ENCODE measurements at regions not wholly inside any gene's neighbourhood (a gene's known extent, or its start where the extent isn't known, plus 50 kb on each side); places are given as distances from the start of the nearest gene placed in this dataset.
"Not testable (repeated sequence)": the region's sequence is repeated elsewhere in the genome, so short reads cannot be mapped to it uniquely, and the experiment has no call there.

DNA sequence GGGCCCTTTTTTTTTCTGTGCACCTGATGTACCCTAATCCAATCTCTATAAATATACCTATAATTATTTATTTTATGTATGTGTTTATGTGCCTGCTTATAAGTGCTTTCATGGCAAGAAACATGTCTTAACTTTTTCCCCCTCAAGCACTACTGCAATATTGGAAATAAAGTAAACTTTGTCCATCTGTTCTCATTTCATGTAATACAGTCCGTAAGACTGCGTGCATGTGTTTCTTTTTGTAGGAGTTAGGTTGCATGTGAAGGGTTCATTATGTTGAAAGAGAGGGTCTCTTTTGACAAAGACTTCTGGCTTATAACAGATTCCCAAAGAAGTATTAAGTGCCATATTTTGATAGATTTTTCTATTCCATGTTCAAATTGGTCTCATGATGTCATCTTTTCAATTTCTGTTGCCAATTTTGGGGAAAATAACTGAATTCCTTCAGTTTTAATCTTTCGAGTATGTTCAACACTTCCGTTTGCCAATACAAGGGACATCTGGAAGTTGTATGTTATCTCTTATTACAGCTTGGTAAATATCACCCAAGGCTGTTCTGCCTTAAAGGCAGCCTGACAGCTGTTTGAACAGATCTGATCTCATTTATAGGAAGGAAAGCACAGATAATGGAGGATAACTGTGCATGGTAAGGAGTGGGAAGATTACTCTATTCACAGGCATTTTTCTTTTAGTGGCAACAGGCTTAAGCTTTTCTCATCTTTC is 273.1 kb upstream of the SGO1 start:
- no peak for DNase-seq
- Mint-ChIP-seq H3K4me3 (no peak overlapping the region), H3K4me1 (ENCODE audit: low read depth) (no peaks in the 10 kb centered on the region), H3K9me3 (peaks cover 38% of the 10 kb centered on the region), H3K36me3 (ENCODE audit: low read depth) (no peaks in the 10 kb centered on the region), H3K27me3 (no peaks in the 10 kb centered on the region), H3K27ac (no peak overlapping the region)

DNA sequence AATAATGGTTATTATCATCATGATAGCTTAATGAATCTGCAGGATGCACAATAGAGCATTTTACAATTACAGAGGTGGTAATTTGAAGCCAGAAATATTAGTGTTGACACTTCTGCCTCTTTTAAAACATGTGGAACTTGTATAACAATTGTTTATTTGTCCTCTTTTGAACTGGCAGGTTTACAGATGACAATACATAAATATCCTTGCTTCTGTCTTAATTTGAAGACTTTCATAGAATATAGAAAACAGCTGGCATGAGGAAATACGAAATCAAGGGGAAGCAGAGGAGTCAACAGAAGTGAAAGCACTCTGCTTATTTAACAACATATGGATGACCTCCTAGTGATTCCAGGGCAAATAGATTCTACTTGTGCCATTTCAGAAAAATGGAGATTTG is 270.5 kb upstream of the SGO1 start:
- H3K27ac Mint-ChIP-seq, result no peak overlapping the region
- peaks cover 48% of the 10 kb centered on the region for H3K9me3 Mint-ChIP-seq
- no peak overlapping the region for H3K4me3 Mint-ChIP-seq
- H3K27me3 Mint-ChIP-seq, result no peaks in the 10 kb centered on the region
- no peak for DNase-seq
- H3K36me3 Mint-ChIP-seq (ENCODE audit: low read depth), result no peaks in the 10 kb centered on the region
- no peaks in the 10 kb centered on the region for H3K4me1 Mint-ChIP-seq (ENCODE audit: low read depth)

GRCh38 chr3:20451170-20451569 is 265.2 kb upstream of the SGO1 start:
- H3K4me1 Mint-ChIP-seq (ENCODE audit: low read depth), result no peaks in the 10 kb centered on the region
- no peaks in the 10 kb centered on the region for H3K27me3 Mint-ChIP-seq
- no peak overlapping the region for H3K4me3 Mint-ChIP-seq
- no peak for DNase-seq
- H3K36me3 Mint-ChIP-seq (ENCODE audit: low read depth), result no peaks in the 10 kb centered on the region
- peaks cover 28% of the 10 kb centered on the region for H3K9me3 Mint-ChIP-seq
- H3K27ac Mint-ChIP-seq, result no peak overlapping the region

- H3K27ac Mint-ChIP-seq, result no peak overlapping the region
- peaks cover 27% of the 10 kb centered on the region for H3K9me3 Mint-ChIP-seq
- H3K4me3 Mint-ChIP-seq, result no peak overlapping the region
- H3K36me3 Mint-ChIP-seq (ENCODE audit: low read depth), result no peaks in the 10 kb centered on the region
- DNase-seq, result no peak
- H3K4me1 Mint-ChIP-seq (ENCODE audit: low read depth), result no peaks in the 10 kb centered on the region
- H3K27me3 Mint-ChIP-seq, result no peaks in the 10 kb centered on the region
Observed at GRCh38 chr3:20450611-20451010, 264.6 kb upstream of the SGO1 start.

DNA sequence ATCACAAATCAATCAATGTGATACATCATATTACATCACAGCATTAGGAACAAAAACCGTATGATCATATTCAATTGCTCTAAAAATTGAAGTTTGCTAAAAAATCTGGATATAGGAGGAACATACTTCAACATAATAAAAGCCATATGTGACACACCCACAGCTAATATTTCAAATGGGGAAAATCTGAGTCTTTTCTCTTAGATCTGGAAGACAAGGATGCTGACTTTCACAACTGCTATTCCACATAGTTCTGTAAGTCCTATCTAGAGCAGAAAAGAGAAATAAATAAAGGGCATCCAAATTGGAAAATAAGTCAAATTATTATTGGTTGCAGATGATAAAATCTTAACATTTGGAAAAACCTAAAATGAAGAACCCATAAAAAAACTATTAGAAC is 256.8 kb upstream of the SGO1 start:
- H3K36me3 Mint-ChIP-seq (ENCODE audit: low read depth), result no peaks in the 10 kb centered on the region
- no peak overlapping the region for H3K27ac Mint-ChIP-seq
- peaks cover 18% of the 10 kb centered on the region for H3K9me3 Mint-ChIP-seq
- no peak overlapping the region for H3K4me3 Mint-ChIP-seq
- H3K4me1 Mint-ChIP-seq (ENCODE audit: low read depth), result no peaks in the 10 kb centered on the region
- DNase-seq, result no peak
- H3K27me3 Mint-ChIP-seq, result no peaks in the 10 kb centered on the region

GRCh38 chr3:20427268-20427667 is 241.3 kb upstream of the SGO1 start:
- not testable (repeated sequence) for H3K4me1 Mint-ChIP-seq (ENCODE audit: low read depth); DNase-seq; H3K36me3 Mint-ChIP-seq (ENCODE audit: low read depth); H3K4me3 Mint-ChIP-seq; H3K27ac Mint-ChIP-seq; H3K27me3 Mint-ChIP-seq
- peaks cover 15% of the 10 kb centered on the region for H3K9me3 Mint-ChIP-seq

GRCh38 chr3:20425138-20425537 is 239.1 kb upstream of the SGO1 start:
- no peak overlapping the region for H3K4me3 Mint-ChIP-seq
- no peak for DNase-seq
- H3K9me3 Mint-ChIP-seq, result peaks cover 8% of the 10 kb centered on the region
- H3K4me1 Mint-ChIP-seq (ENCODE audit: low read depth), result no peaks in the 10 kb centered on the region
- H3K27me3 Mint-ChIP-seq, result no peaks in the 10 kb centered on the region
- no peaks in the 10 kb centered on the region for H3K36me3 Mint-ChIP-seq (ENCODE audit: low read depth)
- no peak overlapping the region for H3K27ac Mint-ChIP-seq

GRCh38 chr3:20424086-20424485 is 238.1 kb upstream of the SGO1 start:
- H3K36me3 Mint-ChIP-seq (ENCODE audit: low read depth), result no peaks in the 10 kb centered on the region

GRCh38 chr3:20422391-20422790 is 236.4 kb upstream of the SGO1 start:
- no peaks in the 10 kb centered on the region for H3K4me1 Mint-ChIP-seq (ENCODE audit: low read depth)
- H3K27ac Mint-ChIP-seq, result no peak overlapping the region
- H3K9me3 Mint-ChIP-seq, result peaks cover 8% of the 10 kb centered on the region
- H3K27me3 Mint-ChIP-seq, result no peaks in the 10 kb centered on the region
- no peaks in the 10 kb centered on the region for H3K36me3 Mint-ChIP-seq (ENCODE audit: low read depth)
- no peak for DNase-seq
- H3K4me3 Mint-ChIP-seq, result no peak overlapping the region

More at GRCh38 chr3:20424086-20424485, 238.1 kb upstream of the SGO1 start:
- Mint-ChIP-seq H3K4me3 (no peak overlapping the region), H3K4me1 (ENCODE audit: low read depth) (no peaks in the 10 kb centered on the region), H3K27me3 (no peaks in the 10 kb centered on the region), H3K27ac (no peak overlapping the region), H3K9me3 (peaks cover 8% of the 10 kb centered on the region)
- no peak for DNase-seq

- DNase-seq, result no peak
- Mint-ChIP-seq H3K4me3 (no peak overlapping the region), H3K27me3 (no peaks in the 10 kb centered on the region)
Observed at GRCh38 chr3:20417388-20418108, 231.5 kb upstream of the SGO1 start.

GRCh38 chr3:20406611-20407011 is 220.6 kb upstream of the SGO1 start:
- DNase-seq, result no peak
- H3K36me3 Mint-ChIP-seq (ENCODE audit: low read depth), result no peaks in the 10 kb centered on the region
- H3K27ac Mint-ChIP-seq, result no peak overlapping the region
- no peaks in the 10 kb centered on the region for H3K9me3 Mint-ChIP-seq
- H3K27me3 Mint-ChIP-seq, result no peaks in the 10 kb centered on the region
- H3K4me3 Mint-ChIP-seq, result no peak overlapping the region
- H3K4me1 Mint-ChIP-seq (ENCODE audit: low read depth), result no peaks in the 10 kb centered on the region

More at GRCh38 chr3:20417388-20418108, 231.5 kb upstream of the SGO1 start:
- Mint-ChIP-seq H3K4me1 (ENCODE audit: low read depth) (no peaks in the 10 kb centered on the region), H3K27ac (no peak overlapping the region), H3K36me3 (ENCODE audit: low read depth) (no peaks in the 10 kb centered on the region), H3K9me3 (no peaks in the 10 kb centered on the region)

GRCh38 chr3:20405744-20406143 is 219.7 kb upstream of the SGO1 start:
- no peaks in the 10 kb centered on the region for H3K9me3 Mint-ChIP-seq
- no peak for DNase-seq
- no peak overlapping the region for H3K27ac Mint-ChIP-seq
- H3K4me1 Mint-ChIP-seq (ENCODE audit: low read depth), result no peaks in the 10 kb centered on the region
- no peak overlapping the region for H3K4me3 Mint-ChIP-seq
- no peaks in the 10 kb centered on the region for H3K36me3 Mint-ChIP-seq (ENCODE audit: low read depth)
- no peaks in the 10 kb centered on the region for H3K27me3 Mint-ChIP-seq

DNA sequence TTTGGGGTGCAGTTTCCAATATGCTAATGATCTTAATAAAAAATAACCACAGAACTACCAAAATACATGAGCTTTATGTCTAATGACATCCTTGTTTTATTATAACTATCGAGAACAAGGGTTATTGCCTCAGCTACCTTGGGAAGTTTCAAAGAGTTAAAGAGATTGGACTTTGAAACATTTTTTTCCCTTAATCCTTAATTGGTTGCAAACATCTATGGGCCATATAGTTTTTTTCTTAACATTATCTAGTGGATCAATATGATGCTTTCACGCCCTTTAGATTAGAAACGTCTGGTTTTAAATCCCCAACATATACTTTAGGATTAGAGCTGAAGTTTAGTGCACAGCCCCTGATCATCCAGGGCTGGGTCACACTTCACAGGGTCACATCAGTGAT is 219.2 kb upstream of the SGO1 start:
- H3K27ac Mint-ChIP-seq, result no peak overlapping the region
- H3K27me3 Mint-ChIP-seq, result no peaks in the 10 kb centered on the region
- DNase-seq, result no peak
- H3K9me3 Mint-ChIP-seq, result no peaks in the 10 kb centered on the region
- H3K4me1 Mint-ChIP-seq (ENCODE audit: low read depth), result no peaks in the 10 kb centered on the region
- no peaks in the 10 kb centered on the region for H3K36me3 Mint-ChIP-seq (ENCODE audit: low read depth)
- H3K4me3 Mint-ChIP-seq, result no peak overlapping the region

DNA sequence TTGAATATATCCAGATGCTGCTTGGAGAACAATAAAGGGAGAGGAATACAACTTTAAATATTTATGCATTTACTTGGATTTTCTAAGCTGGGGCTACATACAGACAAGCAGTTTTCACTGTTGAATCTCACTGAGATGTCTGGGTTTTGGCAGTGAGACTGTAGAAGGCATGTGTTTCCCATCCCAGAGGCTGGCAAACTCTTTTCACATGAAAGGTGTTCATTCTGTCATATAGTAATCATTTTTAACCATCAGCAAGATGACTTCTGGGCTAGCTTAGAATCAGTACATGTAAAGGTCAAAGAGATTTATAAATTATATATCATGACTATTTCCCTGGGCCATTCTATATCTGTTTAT is 218.7 kb upstream of the SGO1 start:
- Mint-ChIP-seq H3K4me3 (no peak overlapping the region), H3K27ac (no peak overlapping the region), H3K4me1 (ENCODE audit: low read depth) (no peaks in the 10 kb centered on the region), H3K9me3 (no peaks in the 10 kb centered on the region), H3K27me3 (no peaks in the 10 kb centered on the region), H3K36me3 (ENCODE audit: low read depth) (no peaks in the 10 kb centered on the region)
- DNase-seq, result no peak

- Mint-ChIP-seq H3K9me3 (no peaks in the 10 kb centered on the region), H3K4me3 (no peak overlapping the region), H3K27ac (no peak overlapping the region), H3K36me3 (ENCODE audit: low read depth) (no peaks in the 10 kb centered on the region), H3K27me3 (no peaks in the 10 kb centered on the region), H3K4me1 (ENCODE audit: low read depth) (no peaks in the 10 kb centered on the region)
- DNase-seq, result no peak
Observed at GRCh38 chr3:20403986-20404740, 218.2 kb upstream of the SGO1 start.
